Panc1 (cell line): ENCODE measurements at regions not wholly inside any gene's neighbourhood (a gene's known extent, or its start where the extent isn't known, plus 50 kb on each side); places are given as distances from the start of the nearest gene placed in this dataset.

Experiments used
- CTCF ChIP-seq: fragments of 450-650 bp; IDR thresholded peaks from 2 replicates; pipeline ENCODE4 v1.5.1; 2017; ENCODE audit warnings: mild to moderate bottlenecking
- POLR2AphosphoS5 ChIP-seq: IDR thresholded peaks from 2 replicates; pipeline ENCODE4 v1.6.1; 2012; ENCODE audit warnings: mild to moderate bottlenecking, low read depth, low read length, moderate library complexity
- REST ChIP-seq, 2 experiments: IDR thresholded peaks; 2 replicates each; pipeline ENCODE4 v1.6.1; 2011 to 2012; ENCODE audit warnings: low read depth in 2 of 2, control low read depth in 1 of 2, low read length in 1 of 2, mild to moderate bottlenecking in 1 of 2, moderate library complexity in 1 of 2; ENCODE audit not compliant: insufficient read depth in 1 of 2

DNA sequence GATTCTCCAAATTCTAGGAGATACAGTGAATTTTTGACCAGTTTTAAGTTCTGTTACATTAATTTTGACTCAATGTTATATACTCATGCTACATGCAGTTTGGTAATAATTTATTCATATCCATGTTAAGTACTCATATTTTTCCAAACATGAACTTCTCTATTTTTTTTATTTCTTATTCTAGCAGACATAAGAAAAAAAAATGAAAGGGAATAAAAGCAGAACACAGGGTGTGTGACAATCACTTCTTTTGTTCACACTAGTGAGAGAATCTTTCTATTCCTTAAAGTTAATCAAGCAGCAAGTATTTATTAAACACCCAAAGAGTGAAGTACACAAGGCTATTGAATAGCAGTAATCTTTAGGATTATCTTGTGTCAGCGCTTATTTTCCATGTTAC, 171.1 kb upstream of the ATP2B1 start:
- TF ChIP-seq CTCF (no peak), POLR2AphosphoS5 (no peak), REST (IDR thresholded peaks at IDR 0.05; ENCODE audit: insufficient read depth in 1 of 2, low read depth in 2 of 2, low read length in 1 of 2) (no peak)
